Duodenal mucosa (tissue), 2 donors: ENCODE measurements at regions not wholly inside any gene's neighbourhood (a gene's known extent, or its start where the extent isn't known, plus 50 kb on each side); places are given as distances from the start of the nearest gene placed in this dataset.

Experiments
- H3K27ac ChIP-seq: one replicate; pipeline ENCODE4 v1.7.0; 2013; ENCODE audit warnings: low read depth, low read length
- H3K27me3 ChIP-seq, 2 donors: one replicate each; pipeline ENCODE4 v1.7.0; 2013; ENCODE audit warnings: low read length in 2 of 2, control low read depth in 1 of 2; ENCODE audit not compliant: insufficient read depth in 2 of 2, control insufficient read depth in 1 of 2
- H3K36me3 ChIP-seq, 2 donors: one replicate each; pipeline ENCODE4 v1.7.0; 2013; ENCODE audit warnings: low read length in 2 of 2, control low read depth in 1 of 2; ENCODE audit not compliant: insufficient read depth in 2 of 2, control insufficient read depth in 1 of 2
- H3K4me1 ChIP-seq, 2 donors: one replicate each; pipeline ENCODE4 v1.7.0; 2013; ENCODE audit warnings: low read length in 2 of 2, control low read depth in 1 of 2; ENCODE audit not compliant: insufficient read depth in 2 of 2, control insufficient read depth in 1 of 2
- H3K4me3 ChIP-seq, 2 donors: one replicate each; pipeline ENCODE4 v1.7.0; 2013; ENCODE audit warnings: low read length in 2 of 2, low read depth in 1 of 2
- H3K9ac ChIP-seq, 2 donors: one replicate each; pipeline ENCODE4 v1.7.0; 2013; ENCODE audit warnings: low read length in 2 of 2, low read depth in 1 of 2
- H3K9me3 ChIP-seq, 2 donors: one replicate each; pipeline ENCODE4 v1.7.0; 2013; ENCODE audit warnings: low read length in 2 of 2, control low read depth in 1 of 2; ENCODE audit not compliant: control insufficient read depth in 1 of 2

DNA sequence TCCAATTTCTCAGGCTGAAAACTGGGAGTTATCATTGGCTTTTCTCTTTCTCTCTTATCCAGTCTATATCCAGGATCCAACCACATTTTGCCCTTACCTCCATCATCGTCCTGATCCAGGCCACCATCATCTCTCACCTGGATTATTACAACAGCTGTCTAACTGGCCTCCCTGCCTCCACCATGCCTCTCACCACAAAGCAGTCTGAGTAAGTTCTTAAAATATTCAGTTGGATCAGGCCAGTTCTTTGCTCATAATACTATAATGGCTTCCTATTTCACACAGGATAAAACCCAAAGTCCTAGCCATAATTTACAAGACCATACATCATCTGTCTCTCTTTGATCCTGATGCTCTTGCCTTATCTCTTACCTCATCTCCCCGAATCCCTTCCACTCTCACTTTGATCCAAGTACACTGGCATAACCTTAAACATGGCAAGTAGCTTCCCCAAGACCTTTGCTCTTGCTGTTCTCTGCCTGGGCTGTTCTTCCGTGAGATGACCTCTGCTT, 133.4 kb upstream of the RAP1B start:
- no peaks in the 10 kb centered on the region for H3K36me3 ChIP-seq
- H3K9me3 ChIP-seq, result no peaks in the 10 kb centered on the region
- no peaks in the 10 kb centered on the region for H3K27me3 ChIP-seq
- H3K4me1 ChIP-seq, result peaks cover 0 to 4% of the 10 kb centered on the region in 2 donors
- no peak overlapping the region for H3K9ac ChIP-seq
- no peak overlapping the region for H3K4me3 ChIP-seq
- H3K27ac ChIP-seq, result no peak overlapping the region

DNA sequence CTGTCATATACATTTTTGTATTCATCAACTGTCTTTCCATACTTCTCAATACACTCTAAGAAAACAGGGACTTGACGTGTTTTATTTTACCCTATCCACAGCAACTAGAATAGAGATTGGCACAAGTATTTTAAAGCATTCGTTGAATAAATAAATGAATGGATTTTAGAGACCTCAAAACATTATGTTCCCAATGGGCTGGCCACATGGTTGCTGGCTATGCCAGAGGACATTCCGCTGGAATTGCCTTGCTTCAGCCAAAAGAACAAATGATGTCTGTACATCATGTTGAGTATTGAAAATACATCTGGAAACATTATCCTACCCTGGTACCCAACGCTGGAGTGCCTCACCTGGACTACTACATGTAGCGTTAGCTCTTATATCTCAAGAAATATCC, 132.8 kb upstream of the RAP1B start:
- no peaks in the 10 kb centered on the region for H3K27me3 ChIP-seq

DNA sequence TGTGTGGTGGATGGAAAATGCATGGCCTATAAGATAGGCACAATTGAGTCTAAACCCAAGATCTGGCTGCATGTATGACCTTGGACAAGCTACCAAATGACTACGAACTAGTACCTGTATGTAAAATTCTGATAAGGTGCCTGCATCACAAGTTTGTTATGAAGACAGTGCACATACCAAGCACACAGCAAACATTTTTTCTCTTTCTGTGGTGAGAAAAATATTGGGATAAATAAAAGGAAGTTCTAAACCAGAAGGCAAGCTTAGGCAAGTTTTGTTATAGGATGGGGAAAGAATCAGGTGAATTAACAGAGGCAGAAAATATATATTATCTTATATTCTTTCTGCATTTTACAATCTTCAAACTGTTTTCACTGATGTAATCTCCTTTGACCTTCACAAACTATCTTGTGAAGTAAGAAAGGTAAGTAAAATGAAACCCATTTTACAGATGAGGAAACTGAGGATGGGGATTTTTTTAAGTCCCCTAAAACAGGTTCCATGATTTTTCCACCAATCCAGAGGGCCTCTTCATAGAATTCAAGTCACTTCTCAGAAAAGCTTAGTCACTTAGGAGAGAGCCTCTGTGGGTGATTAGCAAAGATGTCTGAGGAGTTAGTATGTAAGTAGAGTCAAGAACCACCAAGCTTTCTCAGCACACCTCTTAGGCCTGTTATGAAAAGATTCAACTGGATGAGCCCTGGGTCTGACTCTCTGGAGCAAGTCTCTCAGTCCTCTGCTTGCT, 132.0 kb upstream of the RAP1B start:
- no peaks in the 10 kb centered on the region for H3K36me3 ChIP-seq
- no peaks in the 10 kb centered on the region for H3K27me3 ChIP-seq
- H3K4me3 ChIP-seq, result no peak overlapping the region
- H3K27ac ChIP-seq, result no peak overlapping the region
- peaks cover 0 to 5% of the 10 kb centered on the region in 2 donors for H3K4me1 ChIP-seq
- H3K9ac ChIP-seq, result no peak overlapping the region
- H3K9me3 ChIP-seq, result no peaks in the 10 kb centered on the region

More for the DNA sequence above, 132.8 kb upstream of the RAP1B start:
- no peak overlapping the region for H3K4me3 ChIP-seq
- no peaks in the 10 kb centered on the region for H3K9me3 ChIP-seq
- no peak overlapping the region for H3K27ac ChIP-seq
- peaks cover 0 to 5% of the 10 kb centered on the region in 2 donors for H3K4me1 ChIP-seq
- no peaks in the 10 kb centered on the region for H3K36me3 ChIP-seq
- H3K9ac ChIP-seq, result no peak overlapping the region

DNA sequence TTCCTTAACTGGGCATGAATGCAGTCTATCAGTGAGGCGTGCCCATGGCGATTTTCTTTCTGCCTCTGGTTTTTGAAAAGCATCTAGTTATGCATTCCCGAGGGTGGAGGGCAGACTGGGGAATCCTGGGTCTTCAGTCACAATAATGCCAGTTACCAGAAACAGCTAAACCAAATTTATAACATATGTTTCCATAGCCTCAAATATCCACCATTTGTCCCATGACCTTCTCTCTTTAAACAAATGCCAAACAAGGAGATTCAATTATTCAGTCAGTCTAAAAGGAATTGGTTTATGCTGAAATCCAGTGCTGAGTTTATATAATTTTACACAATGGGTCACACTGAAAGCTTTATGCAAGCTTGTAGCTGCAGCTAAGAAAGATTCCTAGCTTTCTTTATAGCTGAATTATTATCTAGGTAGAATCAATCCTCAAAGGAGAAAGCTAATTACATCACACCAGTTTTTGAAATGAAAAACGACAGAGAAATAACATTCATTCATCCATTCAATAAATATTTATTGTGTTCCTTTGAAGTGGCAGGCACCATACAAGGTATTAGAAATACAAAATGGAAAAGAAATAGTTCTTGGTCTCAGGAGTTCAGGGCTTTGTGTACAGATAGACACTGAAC, 131.3 kb upstream of the RAP1B start:
- peaks cover 0 to 5% of the 10 kb centered on the region in 2 donors for H3K4me1 ChIP-seq
- no peak overlapping the region for H3K27ac ChIP-seq
- no peaks in the 10 kb centered on the region for H3K36me3 ChIP-seq
- H3K9me3 ChIP-seq, result no peaks in the 10 kb centered on the region
- no peak overlapping the region for H3K4me3 ChIP-seq
- no peaks in the 10 kb centered on the region for H3K27me3 ChIP-seq
- H3K9ac ChIP-seq, result no peak overlapping the region

DNA sequence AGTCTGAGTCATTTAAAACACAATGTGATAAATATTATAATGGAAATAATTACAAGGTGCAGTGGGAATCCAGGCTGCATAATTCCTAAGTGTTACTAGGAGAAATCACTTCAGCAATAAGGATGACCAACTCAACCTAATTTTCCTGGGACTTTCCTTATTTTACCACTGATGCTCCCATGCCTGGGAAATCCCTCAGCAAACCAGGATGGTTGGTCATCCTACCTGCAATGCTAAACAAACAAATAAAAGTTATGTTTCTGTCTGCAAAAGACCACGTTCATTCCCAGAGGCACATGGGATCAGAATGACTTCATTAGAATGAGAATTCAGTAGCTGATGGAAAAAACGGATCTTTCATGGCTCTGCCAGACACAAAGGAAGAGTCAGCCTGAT, 130.8 kb upstream of the RAP1B start:
- Histone ChIP-seq H3K9me3 (no peaks in the 10 kb centered on the region), H3K4me1 (peaks cover 0 to 5% of the 10 kb centered on the region in 2 donors), H3K27me3 (no peaks in the 10 kb centered on the region), H3K9ac (no peak overlapping the region), H3K4me3 (no peak overlapping the region), H3K36me3 (no peaks in the 10 kb centered on the region), H3K27ac (no peak overlapping the region)

DNA sequence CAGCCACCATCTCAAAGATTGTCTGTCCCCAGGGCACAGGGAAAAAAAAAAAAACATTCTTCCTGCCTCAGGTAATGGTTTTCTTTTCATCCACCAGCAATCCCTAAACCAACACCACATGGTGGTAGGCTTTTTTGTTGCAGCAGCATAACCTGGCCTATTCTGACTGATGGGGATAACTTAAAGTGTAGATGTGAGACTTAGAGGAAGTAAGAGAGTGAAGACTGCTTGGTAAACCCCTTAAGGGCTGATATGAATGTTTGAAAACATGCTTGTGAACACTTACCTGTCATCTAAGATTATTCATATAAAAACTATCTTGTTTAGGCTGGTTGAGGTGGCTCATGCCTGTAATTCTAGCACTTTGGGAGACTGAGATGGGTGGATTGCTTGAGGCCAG, 130.2 kb upstream of the RAP1B start:
- H3K9me3 ChIP-seq, result no peaks in the 10 kb centered on the region
- peaks cover 0 to 5% of the 10 kb centered on the region in 2 donors for H3K4me1 ChIP-seq
- no peak overlapping the region for H3K27ac ChIP-seq
- no peak overlapping the region for H3K4me3 ChIP-seq
- no peak overlapping the region for H3K9ac ChIP-seq
- no peaks in the 10 kb centered on the region for H3K36me3 ChIP-seq
- H3K27me3 ChIP-seq, result no peaks in the 10 kb centered on the region

DNA sequence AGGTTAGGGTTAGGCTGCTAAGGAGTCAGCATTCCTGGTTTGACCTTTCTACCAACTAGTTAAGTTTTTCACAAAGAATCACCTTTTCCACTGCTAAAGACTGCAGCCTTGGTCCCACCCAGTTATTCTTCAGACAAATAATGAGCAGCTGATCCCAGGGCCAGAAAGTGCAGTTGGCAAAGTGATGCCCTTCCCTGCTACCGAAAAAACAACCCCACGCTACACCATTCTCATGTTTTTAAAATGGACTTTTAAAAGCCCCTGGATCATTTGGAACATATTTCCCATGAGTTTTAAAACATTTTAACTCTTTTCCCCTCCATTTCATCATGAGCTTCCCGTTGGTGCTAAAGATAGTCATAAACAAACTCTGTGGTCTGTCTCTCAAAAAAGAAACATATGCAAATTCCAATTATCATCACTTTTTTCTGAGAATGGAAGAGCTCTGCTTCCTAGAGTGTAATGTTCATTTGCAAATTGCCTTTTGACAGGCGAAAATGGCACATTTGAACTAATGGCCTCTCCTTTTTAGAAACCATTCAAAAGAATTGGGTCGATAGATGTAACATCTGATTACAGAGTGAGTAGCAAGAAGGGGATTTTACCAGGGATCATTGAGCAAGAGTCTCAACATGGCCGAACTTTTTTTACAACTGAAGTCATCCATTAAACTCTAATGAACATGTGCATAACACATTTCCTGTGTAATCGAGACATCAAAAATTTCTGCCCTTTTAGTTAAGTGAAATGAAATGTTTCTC, 129.3 kb upstream of the RAP1B start:
- Histone ChIP-seq H3K27ac (no peak overlapping the region), H3K9ac (no peak overlapping the region), H3K27me3 (no peaks in the 10 kb centered on the region), H3K9me3 (no peaks in the 10 kb centered on the region), H3K4me3 (no peak overlapping the region), H3K36me3 (no peaks in the 10 kb centered on the region), H3K4me1 (peaks cover 0 to 5% of the 10 kb centered on the region in 2 donors)

DNA sequence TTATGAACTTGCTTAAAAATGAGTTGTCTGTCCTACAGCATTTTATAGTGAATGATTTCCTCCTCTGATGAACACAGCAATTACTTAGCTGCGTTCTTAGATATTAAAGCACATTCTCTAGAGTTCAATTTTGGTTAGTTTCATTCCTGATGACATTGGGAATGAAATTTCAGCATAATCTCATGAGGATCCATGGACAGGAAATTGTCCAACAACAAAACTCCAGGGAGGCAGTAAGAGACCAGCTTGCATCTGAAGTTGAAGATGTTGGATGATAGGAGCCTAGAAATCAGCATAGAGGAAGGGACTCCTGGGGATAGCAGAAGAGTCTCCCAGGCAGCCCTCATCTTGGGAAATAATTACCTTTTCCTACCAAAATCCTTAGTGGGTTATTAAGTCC, 128.7 kb upstream of the RAP1B start:
- Histone ChIP-seq H3K27ac (peak overlapping the region; percentile 34), H3K36me3 (no peaks in the 10 kb centered on the region), H3K27me3 (no peaks in the 10 kb centered on the region), H3K4me1 (peaks cover 0 to 5% of the 10 kb centered on the region in 2 donors), H3K9me3 (no peaks in the 10 kb centered on the region), H3K9ac (no peak overlapping the region), H3K4me3 (no peak overlapping the region)

DNA sequence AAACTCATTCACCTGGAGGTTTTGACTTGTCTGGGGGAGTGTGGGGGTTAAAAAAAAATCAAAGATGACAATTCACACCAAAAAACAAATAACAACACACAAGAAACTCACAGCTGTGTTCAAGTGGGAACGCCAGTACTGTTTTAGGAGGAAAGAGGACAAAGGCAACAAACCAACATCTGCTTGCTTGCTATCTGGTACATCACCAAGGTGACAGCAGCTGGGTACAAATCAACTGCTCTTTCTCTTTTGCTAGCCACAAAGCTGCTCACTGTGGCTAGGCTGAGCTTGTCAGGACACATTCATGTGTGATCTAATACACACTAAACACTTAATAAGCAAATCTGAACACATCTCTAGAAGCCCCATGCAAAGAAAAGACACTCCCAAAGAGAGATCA, 128.0 kb upstream of the RAP1B start:
- no peaks in the 10 kb centered on the region for H3K9me3 ChIP-seq
- H3K4me1 ChIP-seq, result peaks cover 0 to 5% of the 10 kb centered on the region in 2 donors
- no peaks in the 10 kb centered on the region for H3K36me3 ChIP-seq
- no peak overlapping the region for H3K4me3 ChIP-seq
- no peaks in the 10 kb centered on the region for H3K27me3 ChIP-seq
- no peak overlapping the region for H3K9ac ChIP-seq
- no peak overlapping the region for H3K27ac ChIP-seq
